HepG2 (cell line): ENCODE measurements at regions not wholly inside any gene's neighbourhood (a gene's known extent, or its start where the extent isn't known, plus 50 kb on each side); places are given as distances from the start of the nearest gene placed in this dataset.
A peak's percentile ranks its signal among the peaks of the same experiment; 100 is the strongest.

Experiments
- ATAC-seq: fragments of 200-7000 bp; cut with Tn5 transposase; 3 replicates; pipeline ENCODE4 v1.9.1; 2020; ENCODE audit warnings: mild to moderate bottlenecking, moderate library complexity
- BruUV-seq: library from RNA; stranded (reverse); fragments of 400-500 nt; replicated peaks from 2 replicates; lab custom pipeline; 2021; lab: Mats Ljungman, UMichigan
- CTCF ChIA-PET: fragments of 300-600 bp; formaldehyde crosslinking; extraction: SDS; loops from one replicate; lab custom pipeline; 2021; ENCODE audit warnings: low total read pairs, inconsistent platforms, low intra/inter-chr PET ratio; lab: Yijun Ruan, JAX
- POLR2A ChIA-PET: fragments of 350-600 bp; sonication (Branson Sonifier 250); formaldehyde crosslinking; loops from one replicate; lab custom pipeline; 2020; ENCODE audit warnings: antibody characterized with exemption, inconsistent platforms; lab: Yijun Ruan, JAX
- DNase-seq: peaks from one replicate; pipeline ENCODE4 v3.0.0-alpha.2; 2015; ENCODE audit warnings: low spot score
- FAIRE-seq: peaks from 3 replicates; lab custom pipeline; 2011; peaks lifted over from hg19 to GRCh38; lab: Jason Lieb, UNC
- H2AFZ ChIP-seq: one replicate; pipeline ENCODE4 v1.6.1; 2011; ENCODE audit warnings: low read length, inconsistent platforms
- H3K27ac ChIP-seq: fragments of 300-600 bp; 3 replicates; pipeline ENCODE4 v1.8.0; 2011; ENCODE audit warnings: mixed run types, mild to moderate bottlenecking, mixed read lengths, low read length, inconsistent platforms; ENCODE audit not compliant: insufficient read depth; ENCODE audit errors: extremely low read length
- H3K27me3 ChIP-seq, 2 experiments: fragments of 200-600 bp in 1 of 2; 2 replicates in 1 of 2; 3 replicates in 1 of 2; pipeline versions ENCODE4 v1.6.0 to v1.8.0; 2011; ENCODE audit warnings: low read length in 2 of 2, mild to moderate bottlenecking in 2 of 2, moderate library complexity in 2 of 2, inconsistent platforms in 1 of 2; ENCODE audit not compliant: insufficient read depth in 2 of 2, control insufficient read depth in 1 of 2
- H3K36me3 ChIP-seq, 2 experiments: fragments of 200-600 bp in 1 of 2; replicated peaks in 1 of 2; 2 replicates in 1 of 2; 3 replicates in 1 of 2; pipeline versions ENCODE4 v1.5.1 to v1.8.0; 2011; ENCODE audit warnings: low read length in 2 of 2, inconsistent platforms in 1 of 2; ENCODE audit not compliant: insufficient read depth in 2 of 2, control insufficient read depth in 1 of 2
- H3K4me1 ChIP-seq: 2 replicates; pipeline ENCODE4 v1.5.1; 2012; ENCODE audit warnings: low read length, inconsistent platforms; ENCODE audit not compliant: insufficient read depth
- H3K4me2 ChIP-seq: 2 replicates; pipeline ENCODE4 v1.6.0; 2011; ENCODE audit warnings: low read depth, low read length, inconsistent platforms
- H3K4me3 ChIP-seq, 3 experiments: fragments of 200-600 bp in 1 of 3; sonication (generic), shearing (Covaris generic) in 1 of 3; replicated peaks in 1 of 3; 2 replicates each; pipeline ENCODE4 v1.5.1; 2011 to 2016; ENCODE audit warnings: low read length in 3 of 3, inconsistent platforms in 2 of 3, low read depth in 2 of 3, mild to moderate bottlenecking in 2 of 3, control low read depth in 1 of 3, mixed read lengths in 1 of 3; ENCODE audit not compliant: insufficient read depth in 1 of 3
- H3K79me2 ChIP-seq: one replicate; pipeline ENCODE4 v1.6.1; 2011; ENCODE audit warnings: low read length, inconsistent platforms; ENCODE audit not compliant: insufficient read depth
- H3K9ac ChIP-seq: 2 replicates; pipeline ENCODE4 v1.6.0; 2011; ENCODE audit warnings: mild to moderate bottlenecking, low read depth, low read length, inconsistent platforms; ENCODE audit not compliant: insufficient read depth
- H3K9me3 ChIP-seq: 2 replicates; pipeline ENCODE4 v1.5.1; 2012; ENCODE audit warnings: mild to moderate bottlenecking, low read length
- H4K20me1 ChIP-seq: 2 replicates; pipeline ENCODE4 v1.6.0; 2011; ENCODE audit warnings: inconsistent platforms, mild to moderate bottlenecking, low read length, moderate library complexity; ENCODE audit not compliant: insufficient read depth
- ARHGAP35 ChIP-seq: sonication (generic); formaldehyde crosslinking; IDR thresholded peaks from 2 replicates; pipeline ENCODE4 v1.9.0; 2022; ENCODE audit warnings: mild to moderate bottlenecking, inconsistent platforms, moderate library complexity, missing genetic modification reagents, borderline replicate concordance
- SCMH1 ChIP-seq: sonication (generic); formaldehyde crosslinking; IDR thresholded peaks from 2 replicates; pipeline ENCODE4 v1.9.0; 2021; ENCODE audit warnings: missing genetic modification reagents, mild to moderate bottlenecking, borderline replicate concordance
- SP5 ChIP-seq: IDR thresholded peaks from 2 replicates; pipeline ENCODE4 v1.6.1; 2016; ENCODE audit warnings: low read depth, borderline replicate concordance
- TRIM24 ChIP-seq: sonication (generic); formaldehyde crosslinking; IDR thresholded peaks from 2 replicates; pipeline ENCODE4 v1.8.0; 2022; ENCODE audit warnings: mild to moderate bottlenecking, missing genetic modification reagents
- YY1 ChIP-seq: IDR thresholded peaks from 2 replicates; pipeline ENCODE4 v1.6.1; 2011; ENCODE audit warnings: low read length, low read depth, moderate library complexity, mild to moderate bottlenecking; ENCODE audit not compliant: insufficient read depth, insufficient replicate concordance
- ZNF841 ChIP-seq: sonication (generic); formaldehyde crosslinking; IDR thresholded peaks from 2 replicates; pipeline ENCODE4 v1.8.1; 2023; ENCODE audit warnings: missing genetic modification reagents, borderline replicate concordance
- WGBS: methylation state at CpG from one replicate; pipeline ENCODE4 v1.1.6; 2017; ENCODE audit warnings: low lambda C conversion rate; 5-methylcytosine and 5-hydroxymethylcytosine counted together
- in situ Hi-C: cut with HindIII; loops from 2 replicates; pipeline ENCODE4 v1.10.0; 2017; ENCODE audit warnings: low pct_unique_long_range_greater_than_20kb; ENCODE audit not compliant: extremely low pct_ligation_motif_present
- intact Hi-C: fragments of 100-400 bp; cut with micrococcal nuclease; formaldehyde crosslinking; loops from one replicate; pipeline ENCODE4 v1.10.0; 2022; ENCODE audit not compliant: unreplicated experiment
- TF ChIP-seq, protein P1 (sequence below): fragments of 450-650 bp; IDR thresholded peaks from 2 replicates; pipeline ENCODE4 v1.6.1; 2016
- TF ChIP-seq, protein P2 (sequence below): IDR thresholded peaks from 2 replicates; pipeline ENCODE4 v1.6.1; 2016; ENCODE audit warnings: missing compliant biosample characterization, missing genetic modification reagents, borderline replicate concordance
- TF ChIP-seq, protein P3 (sequence below): sonication (generic); formaldehyde crosslinking; IDR thresholded peaks from 2 replicates; pipeline ENCODE4 v1.8.1; 2023; ENCODE audit warnings: mild to moderate bottlenecking, missing genetic modification reagents, borderline replicate concordance

DNA sequence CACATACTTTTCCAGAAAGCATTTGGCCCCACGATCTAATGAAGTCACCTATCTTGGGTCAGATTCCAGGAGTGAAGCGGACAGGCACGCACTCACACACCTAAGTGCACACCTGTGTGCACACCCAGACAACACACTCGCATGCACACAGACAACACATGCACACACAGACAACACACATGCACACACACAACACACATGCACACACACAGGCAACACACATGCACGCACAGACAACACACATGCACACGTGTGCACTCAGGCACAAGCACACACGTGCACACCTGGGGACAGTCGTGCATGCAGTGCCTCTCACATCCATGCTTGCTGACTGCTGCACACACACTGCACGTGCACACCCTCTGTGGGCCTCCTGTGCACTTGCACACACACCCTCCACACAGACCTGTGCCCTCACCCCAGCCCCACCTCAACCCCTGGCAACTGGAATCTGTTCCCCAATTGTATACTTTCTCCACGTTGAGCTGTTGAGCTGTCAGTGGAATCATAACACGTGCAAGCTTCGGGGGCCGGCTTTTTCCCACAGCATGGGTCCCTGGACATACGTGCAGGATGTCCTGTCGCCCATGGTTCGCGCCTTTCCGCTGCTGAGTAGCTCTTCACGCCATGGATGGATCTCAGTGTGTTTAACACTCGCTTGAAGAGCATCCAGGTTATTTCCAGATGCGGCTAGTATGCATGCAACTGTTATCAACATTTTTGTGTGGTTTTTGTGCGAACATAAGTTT lies 55.3 kb upstream of the CFAP46 start:
- Histone ChIP-seq H3K27me3 (peaks cover 9 to 79% of the 10 kb centered on the region in 2 experiments; a peak in 4 of 5 replicates), H3K36me3 (no peaks in the 10 kb centered on the region), H3K9ac (no peak overlapping the region), H3K27ac (no peak overlapping the region), H2AFZ (no peak overlapping the region), H3K4me2 (no peak overlapping the region), H3K4me1 (no peaks in the 10 kb centered on the region), H3K9me3 (no peaks in the 10 kb centered on the region), H3K4me3 (no peak overlapping the region), H3K79me2 (no peaks in the 10 kb centered on the region), H4K20me1 (no peaks in the 10 kb centered on the region)
- TF ChIP-seq, protein P1, sequence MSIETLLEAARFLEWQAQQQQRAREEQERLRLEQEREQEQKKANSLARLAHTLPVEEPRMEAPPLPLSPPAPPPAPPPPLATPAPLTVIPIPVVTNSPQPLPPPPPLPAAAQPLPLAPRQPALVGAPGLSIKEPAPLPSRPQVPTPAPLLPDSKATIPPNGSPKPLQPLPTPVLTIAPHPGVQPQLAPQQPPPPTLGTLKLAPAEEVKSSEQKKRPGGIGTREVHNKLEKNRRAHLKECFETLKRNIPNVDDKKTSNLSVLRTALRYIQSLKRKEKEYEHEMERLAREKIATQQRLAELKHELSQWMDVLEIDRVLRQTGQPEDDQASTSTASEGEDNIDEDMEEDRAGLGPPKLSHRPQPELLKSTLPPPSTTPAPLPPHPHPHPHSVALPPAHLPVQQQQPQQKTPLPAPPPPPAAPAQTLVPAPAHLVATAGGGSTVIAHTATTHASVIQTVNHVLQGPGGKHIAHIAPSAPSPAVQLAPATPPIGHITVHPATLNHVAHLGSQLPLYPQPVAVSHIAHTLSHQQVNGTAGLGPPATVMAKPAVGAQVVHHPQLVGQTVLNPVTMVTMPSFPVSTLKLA: peak; percentile 99
- TF ChIP-seq TRIM24 (CRISPR knock-in tag) (no peak), ZNF841 (CRISPR knock-in tag) (0 out of 2 replicates have a peak, but pooled peaks have one; percentile 23)
- ATAC-seq (no peak), FAIRE-seq (no peak), DNase-seq (no peak)
- BruUV-seq: no TSS peak
- intact Hi-C loops: loop anchor here (5.0 kb wide), 1 partner anchor 350 kb away; no protein-coding TSS in a partner anchor
- ChIA-PET CTCF (no interaction called here), POLR2A (no interaction called here)
- 31% methylated on average over 7 of the region's 22 CpGs for WGBS
- in situ Hi-C loops: no loop called here

DNA sequence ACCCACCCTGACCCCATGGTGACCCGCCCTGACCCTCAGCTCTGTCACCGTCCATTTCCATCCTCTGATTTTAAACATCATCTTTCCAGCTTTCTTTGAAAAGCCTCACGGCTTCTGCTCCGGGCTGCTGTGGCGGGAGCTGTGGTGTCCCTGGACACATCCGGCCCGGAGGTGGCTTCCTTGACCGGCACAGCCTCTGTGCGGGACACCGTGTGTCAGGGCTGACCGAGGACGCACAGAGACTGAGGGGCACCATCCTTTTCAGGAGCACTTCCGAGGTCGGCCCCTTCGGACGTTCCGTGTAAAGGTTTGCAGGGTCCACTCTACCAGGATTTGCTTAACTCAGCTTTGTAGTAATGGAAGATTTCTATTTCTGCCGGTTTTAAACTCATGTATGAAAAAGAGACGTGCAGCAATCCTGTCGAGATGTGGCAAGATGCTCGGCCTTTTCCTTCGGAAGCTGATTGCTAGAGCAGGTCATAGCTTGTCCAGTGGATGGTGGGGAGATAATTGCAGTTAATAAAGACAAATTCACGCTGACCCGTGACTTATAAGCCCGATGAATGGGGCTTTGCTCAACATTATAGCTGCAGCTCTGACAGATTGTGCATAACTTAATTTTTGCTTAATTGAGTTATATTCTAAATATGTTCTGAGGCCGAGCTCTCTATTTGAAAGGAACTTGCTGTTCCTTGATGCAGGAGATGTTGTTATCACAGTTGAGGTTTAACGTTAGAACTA lies 54.4 kb upstream of the CFAP46 start:
- DNase-seq (no peak), FAIRE-seq (no peak), ATAC-seq (no peak)
- TF ChIP-seq, protein P2, sequence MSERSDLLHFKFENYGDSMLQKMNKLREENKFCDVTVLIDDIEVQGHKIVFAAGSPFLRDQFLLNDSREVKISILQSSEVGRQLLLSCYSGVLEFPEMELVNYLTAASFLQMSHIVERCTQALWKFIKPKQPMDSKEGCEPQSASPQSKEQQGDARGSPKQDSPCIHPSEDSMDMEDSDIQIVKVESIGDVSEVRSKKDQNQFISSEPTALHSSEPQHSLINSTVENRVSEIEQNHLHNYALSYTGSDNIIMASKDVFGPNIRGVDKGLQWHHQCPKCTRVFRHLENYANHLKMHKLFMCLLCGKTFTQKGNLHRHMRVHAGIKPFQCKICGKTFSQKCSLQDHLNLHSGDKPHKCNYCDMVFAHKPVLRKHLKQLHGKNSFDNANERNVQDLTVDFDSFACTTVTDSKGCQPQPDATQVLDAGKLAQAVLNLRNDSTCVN (CRISPR knock-in tag): no peak
- TF ChIP-seq YY1 (no peak), SP5 (no peak), SCMH1 (CRISPR knock-in tag) (no peak), ARHGAP35 (CRISPR knock-in tag) (no peak)
- TF ChIP-seq, protein P3, sequence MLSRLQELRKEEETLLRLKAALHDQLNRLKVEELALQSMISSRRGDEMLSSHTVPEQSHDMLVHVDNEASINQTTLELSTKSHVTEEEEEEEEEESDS (CRISPR knock-in tag): no peak
- H4K20me1 ChIP-seq: no peaks in the 10 kb centered on the region
- BruUV-seq: no TSS peak
- no peak overlapping the region for H3K27ac ChIP-seq
- H3K4me2 ChIP-seq: no peak overlapping the region
- POLR2A ChIA-PET: no interaction called here
- no peaks in the 10 kb centered on the region for H3K9me3 ChIP-seq
- 18% methylated on average over 27 of the region's 27 CpGs for WGBS
- intact Hi-C loops: loop anchor here (5.0 kb wide), 1 partner anchor 349 kb away; no protein-coding TSS in a partner anchor
- CTCF ChIA-PET: no interaction called here
- H3K4me3 ChIP-seq: no peak overlapping the region
- no peaks in the 10 kb centered on the region for H3K36me3 ChIP-seq
- in situ Hi-C loops: no loop called here
- H3K79me2 ChIP-seq: no peaks in the 10 kb centered on the region
- no peaks in the 10 kb centered on the region for H3K4me1 ChIP-seq
- peaks cover 9 to 75% of the 10 kb centered on the region in 2 experiments; a peak in 4 of 5 replicates for H3K27me3 ChIP-seq
- H3K9ac ChIP-seq: no peak overlapping the region
- H2AFZ ChIP-seq: no peak overlapping the region
